K562 (cell line): ENCODE measurements at regions not wholly inside any gene's neighbourhood (a gene's known extent, or its start where the extent isn't known, plus 50 kb on each side); places are given as distances from the start of the nearest gene placed in this dataset.

ENCODE experiments used
- ATAC-seq: fragments of 200-7000 bp; cut with Tn5 transposase; 3 replicates; pipeline ENCODE4 v1.9.1; 2020; ENCODE audit warnings: moderate library complexity
- BruUV-seq: library from RNA; stranded (reverse); fragments of 400-500 nt; replicated peaks from 2 replicates; lab custom pipeline; 2021; lab: Mats Ljungman, UMichigan
- CTCF ChIA-PET: fragments of 300-600 bp; formaldehyde crosslinking; extraction: SDS; loops from one replicate; lab custom pipeline; 2021; ENCODE audit warnings: low intra/inter-chr PET ratio; lab: Yijun Ruan, JAX
- POLR2A ChIA-PET: fragments of 300-600, 350-650 bp; sonication (Branson Sonifier 250); formaldehyde crosslinking; extraction: SDS; loops from one replicate; lab custom pipeline; 2021; ENCODE audit warnings: antibody characterized with exemption, inconsistent platforms; lab: Yijun Ruan, JAX
- DNase-seq, 4 experiments: peaks; one replicate each; pipeline versions ENCODE4 v3.0.0 to v3.0.0-alpha.2; 2011 to 2018; ENCODE audit warnings: low spot score in 3 of 4, mixed read lengths in 3 of 4; ENCODE audit errors: extremely low read depth in 1 of 4
- FAIRE-seq: peaks from 2 replicates; lab custom pipeline; 2011; peaks lifted over from hg19 to GRCh38; lab: Jason Lieb, UNC
- H2AFZ ChIP-seq: 2 replicates; pipeline ENCODE4 v1.6.0; 2011; ENCODE audit warnings: low read depth, low read length, control low read depth, inconsistent platforms
- H3K27ac ChIP-seq: fragments of 200-600 bp; 3 replicates; pipeline ENCODE4 v1.8.0; 2011; ENCODE audit warnings: low read depth, mild to moderate bottlenecking, control low read depth, inconsistent platforms, low read length, moderate library complexity, mixed read lengths; ENCODE audit errors: extremely low read depth
- H3K27me3 ChIP-seq, 2 experiments: fragments of 300-600 bp in 1 of 2; 2 replicates in 1 of 2; 3 replicates in 1 of 2; pipeline versions ENCODE4 v1.6.0 to v1.8.0; 2011; ENCODE audit warnings: inconsistent platforms in 2 of 2, low read length in 2 of 2, mild to moderate bottlenecking in 1 of 2, mixed read lengths in 1 of 2, moderate library complexity in 1 of 2; ENCODE audit not compliant: control insufficient read depth in 2 of 2, insufficient read depth in 2 of 2
- H3K36me3 ChIP-seq: fragments of 300-600 bp; 3 replicates; pipeline ENCODE4 v1.8.0; 2011; ENCODE audit warnings: mild to moderate bottlenecking, low read length, inconsistent platforms; ENCODE audit not compliant: control insufficient read depth, insufficient read depth
- H3K4me1 ChIP-seq, 2 experiments: fragments of 200-600 bp in 1 of 2; replicated peaks in 1 of 2; 2 replicates in 1 of 2; 3 replicates in 1 of 2; pipeline versions ENCODE4 v1.5.1 to v1.8.0; 2011; ENCODE audit warnings: inconsistent platforms in 2 of 2, low read length in 2 of 2, mild to moderate bottlenecking in 1 of 2, mixed read lengths in 1 of 2, moderate library complexity in 1 of 2; ENCODE audit not compliant: control insufficient read depth in 2 of 2, insufficient read depth in 2 of 2
- H3K4me2 ChIP-seq: 2 replicates; pipeline ENCODE4 v1.6.1; 2011; ENCODE audit warnings: low read length, control low read depth, inconsistent platforms, mixed read lengths; ENCODE audit not compliant: insufficient read depth
- H3K4me3 ChIP-seq: fragments of 200-600 bp; sonication (generic), shearing (Covaris generic); 2 replicates; pipeline ENCODE4 v1.5.1; 2016; ENCODE audit warnings: control low read depth, inconsistent platforms
- H3K79me2 ChIP-seq: fragments of 200-600 bp; 3 replicates; pipeline ENCODE4 v1.8.0; 2011; ENCODE audit warnings: low read length, inconsistent platforms; ENCODE audit not compliant: control insufficient read depth, insufficient read depth
- H3K9ac ChIP-seq, 2 experiments: 2 replicates each; pipeline versions ENCODE4 v1.6.0 to v1.6.1; 2011; ENCODE audit warnings: low read depth in 2 of 2, low read length in 2 of 2, control low read depth in 1 of 2, inconsistent platforms in 1 of 2, mild to moderate bottlenecking in 1 of 2, mixed read lengths in 1 of 2; ENCODE audit not compliant: insufficient read depth in 1 of 2
- H3K9me1 ChIP-seq: one replicate; pipeline ENCODE4 v1.6.0; 2011; ENCODE audit warnings: inconsistent platforms, mild to moderate bottlenecking, low read length, moderate library complexity; ENCODE audit not compliant: control insufficient read depth, insufficient read depth
- H3K9me3 ChIP-seq: replicated peaks from 2 replicates; pipeline ENCODE4 v1.5.1; 2011; ENCODE audit warnings: low read depth, low read length, inconsistent platforms; ENCODE audit not compliant: control insufficient read depth, insufficient read depth
- H4K20me1 ChIP-seq: replicated peaks from 2 replicates; pipeline ENCODE4 v1.6.1; 2011; ENCODE audit warnings: low read length, inconsistent platforms, mixed read lengths; ENCODE audit not compliant: control insufficient read depth, insufficient read depth
- BDP1 ChIP-seq: IDR thresholded peaks from 3 replicates; pipeline ENCODE4 v1.6.1; 2011; ENCODE audit not compliant: insufficient read length, insufficient read depth
- DIDO1 ChIP-seq: fragments of 450-650 bp; IDR thresholded peaks from 2 replicates; pipeline ENCODE4 v1.6.1; 2016; ENCODE audit warnings: low read depth, missing biosample characterization, missing genetic modification characterization
- ELF2 ChIP-seq: fragments of 250-450 bp; sonication (Bioruptor Pico); IDR thresholded peaks from 2 replicates; pipeline ENCODE4 v1.5.0; 2021; ENCODE audit warnings: mild to moderate bottlenecking
- ESRRB ChIP-seq: fragments of 250-450 bp; sonication (Bioruptor Pico); IDR thresholded peaks from 2 replicates; pipeline ENCODE4 v1.5.0; 2020; ENCODE audit warnings: mild to moderate bottlenecking, moderate library complexity, borderline replicate concordance
- FOXK1 ChIP-seq: sonication (generic); formaldehyde crosslinking; IDR thresholded peaks from 2 replicates; pipeline ENCODE4 v1.8.0; 2022; ENCODE audit warnings: missing genetic modification reagents, mild to moderate bottlenecking, borderline replicate concordance
- KHSRP ChIP-seq: fragments of 450-650 bp; IDR thresholded peaks from 2 replicates; pipeline ENCODE4 v1.6.1; 2017
- MLX ChIP-seq, 2 experiments: fragments of 450-650 bp in 1 of 2; sonication (generic) in 1 of 2; formaldehyde crosslinking; conservative IDR thresholded peaks; 2 replicates each; pipeline versions ENCODE4 v1.4.0 to v1.8.1; 2020 to 2022; ENCODE audit warnings: mild to moderate bottlenecking in 1 of 2, missing genetic modification reagents in 1 of 2
- MXD1 ChIP-seq: fragments of 250-450 bp; sonication (Bioruptor Pico); IDR thresholded peaks from 2 replicates; pipeline ENCODE4 v1.8.0; 2021; ENCODE audit warnings: borderline replicate concordance, mild to moderate bottlenecking, moderate library complexity; ENCODE audit not compliant: poor library complexity, severe bottlenecking
- NR2F6 ChIP-seq: fragments of 450-650 bp; formaldehyde crosslinking; IDR thresholded peaks from 2 replicates; pipeline ENCODE4 v1.4.0; 2020; ENCODE audit warnings: mild to moderate bottlenecking
- NR4A1 ChIP-seq, 2 experiments: fragments of 250-450 bp in 1 of 2; fragments of 450-650 bp in 1 of 2; sonication (Bioruptor Pico) in 1 of 2; IDR thresholded peaks; 2 replicates each; pipeline versions ENCODE4 v1.4.0 to v1.6.1; 2016 to 2020; ENCODE audit warnings: mild to moderate bottlenecking in 2 of 2, missing compliant biosample characterization in 1 of 2, missing genetic modification characterization in 1 of 2, moderate library complexity in 1 of 2
- RBFOX2 ChIP-seq: fragments of 200-400 bp; formaldehyde crosslinking; IDR thresholded peaks from 2 replicates; pipeline ENCODE4 v1.6.1; 2017; ENCODE audit warnings: low read depth, mild to moderate bottlenecking, low read length, moderate library complexity
- RREB1 ChIP-seq: fragments of 250-450 bp; sonication (Bioruptor Pico); IDR thresholded peaks from 2 replicates; pipeline ENCODE4 v1.4.0; 2020
- STAT5A ChIP-seq: IDR thresholded peaks from 2 replicates; pipeline ENCODE4 v1.6.1; 2012; ENCODE audit warnings: low read length, inconsistent platforms, borderline replicate concordance
- ZNF143 ChIP-seq: sonication (generic); formaldehyde crosslinking; IDR thresholded peaks from 2 replicates; pipeline ENCODE4 v1.9.0; 2022; ENCODE audit warnings: mild to moderate bottlenecking, missing genetic modification reagents
- ZNF277 ChIP-seq: fragments of 250-450 bp; sonication (Bioruptor Pico); IDR thresholded peaks from 2 replicates; pipeline ENCODE4 v1.8.0; 2022; ENCODE audit warnings: inconsistent platforms, mild to moderate bottlenecking, moderate library complexity, borderline replicate concordance
- ZNF444 ChIP-seq: fragments of 250-450 bp; sonication (Bioruptor Pico); IDR thresholded peaks from 2 replicates; pipeline ENCODE4 v1.4.0; 2020; ENCODE audit warnings: mild to moderate bottlenecking, moderate library complexity
- WGBS: fragments of 100-300 bp; shearing (Covaris generic); methylation state at CpG from one replicate; pipeline ENCODE4 v1.1.6; 2016; ENCODE audit warnings: low coverage, mixed read lengths; ENCODE audit not compliant: insufficient coverage; ENCODE audit errors: missing lambda C conversion rate; 5-methylcytosine and 5-hydroxymethylcytosine counted together
- in situ Hi-C: fragments of 300-500 bp; cut with MboI; formaldehyde crosslinking; loops from 4 replicates; pipeline ENCODE4 v1.15.0; 2018; ENCODE audit warnings: inconsistent platforms, mixed read lengths
- intact Hi-C: fragments of 100-400 bp; cut with micrococcal nuclease; formaldehyde crosslinking; loops from 2 replicates; pipeline ENCODE4 v1.14.2; 2022

- Histone ChIP-seq H3K79me2 (no peaks in the 10 kb centered on the region), H2AFZ (no peak overlapping the region), H3K27ac (no peak overlapping the region), H3K27me3 (no peaks in the 10 kb centered on the region), H3K36me3 (no peaks in the 10 kb centered on the region), H3K4me1 (no peaks in the 10 kb centered on the region), H3K4me2 (no peak overlapping the region), H3K9me1 (no peaks in the 10 kb centered on the region), H3K9ac (no peak overlapping the region), H4K20me1 (no peaks in the 10 kb centered on the region), H3K4me3 (no peak overlapping the region), H3K9me3 (no peaks in the 10 kb centered on the region)
- ATAC-seq, result no peak
- intact Hi-C loops, result no loop called here
- ChIA-PET CTCF (no interaction called here), POLR2A (no interaction called here)
- DNase-seq, result no peak
- FAIRE-seq, result no peak
- 0% methylated on average over 5 of the region's 5 CpGs for WGBS
- BruUV-seq, result no TSS peak
- in situ Hi-C loops, result no loop called here
- no peak for TF ChIP-seq MXD1 (CRISPR knock-in tag)
- TF ChIP-seq DIDO1 (tag), result no peak
- no peak for TF ChIP-seq STAT5A
- TF ChIP-seq FOXK1 (CRISPR knock-in tag), result no peak
- TF ChIP-seq ZNF143 (CRISPR knock-in tag), result no peak
- no peak for TF ChIP-seq BDP1
- TF ChIP-seq RBFOX2, result no peak
- TF ChIP-seq ELF2 (CRISPR knock-in tag), result no peak
- TF ChIP-seq RREB1 (CRISPR knock-in tag), result no peak
- TF ChIP-seq ZNF444 (CRISPR knock-in tag), result no peak
- TF ChIP-seq KHSRP, result no peak
- no peak for TF ChIP-seq ZNF277 (CRISPR knock-in tag)
- no peak for TF ChIP-seq MLX (CRISPR knock-in tag; conservative IDR thresholded peaks at IDR 0.05)
- no peak for TF ChIP-seq NR4A1 (CRISPR knock-in tag; IDR thresholded peaks at IDR 0.05)
- no peak for TF ChIP-seq NR4A1 (tag; IDR thresholded peaks at IDR 0.05)
- no peak for TF ChIP-seq NR2F6 (CRISPR knock-in tag)
- TF ChIP-seq ESRRB (CRISPR knock-in tag), result no peak
Measured at GRCh38 chr4:45345558-45345957, 619.2 kb upstream of the GNPDA2 start.
